Peyer's patch (tissue), 4 donors: ENCODE measurements at regions not wholly inside any gene's neighbourhood (a gene's known extent, or its start where the extent isn't known, plus 50 kb on each side); places are given as distances from the start of the nearest gene placed in this dataset.

Source experiments
- POLR2A ChIP-seq, 2 donors: fragments of 450-650 bp; IDR thresholded peaks; one replicate each; pipeline ENCODE4 v1.5.1; 2017; ENCODE audit warnings: antibody characterized with exemption in 2 of 2, mild to moderate bottlenecking in 2 of 2, moderate library complexity in 2 of 2
- TF ChIP-seq, protein P1 (sequence below), 6 experiments: fragments of 450-650 bp in 4 of 6; fragments of 200-600 bp in 2 of 6; sonication (generic) in 1 of 6; IDR thresholded peaks; one replicate each; pipeline ENCODE4 v1.5.1; 2017 to 2019; ENCODE audit warnings: antibody characterized with exemption in 6 of 6, mild to moderate bottlenecking in 3 of 6, moderate library complexity in 1 of 6

DNA sequence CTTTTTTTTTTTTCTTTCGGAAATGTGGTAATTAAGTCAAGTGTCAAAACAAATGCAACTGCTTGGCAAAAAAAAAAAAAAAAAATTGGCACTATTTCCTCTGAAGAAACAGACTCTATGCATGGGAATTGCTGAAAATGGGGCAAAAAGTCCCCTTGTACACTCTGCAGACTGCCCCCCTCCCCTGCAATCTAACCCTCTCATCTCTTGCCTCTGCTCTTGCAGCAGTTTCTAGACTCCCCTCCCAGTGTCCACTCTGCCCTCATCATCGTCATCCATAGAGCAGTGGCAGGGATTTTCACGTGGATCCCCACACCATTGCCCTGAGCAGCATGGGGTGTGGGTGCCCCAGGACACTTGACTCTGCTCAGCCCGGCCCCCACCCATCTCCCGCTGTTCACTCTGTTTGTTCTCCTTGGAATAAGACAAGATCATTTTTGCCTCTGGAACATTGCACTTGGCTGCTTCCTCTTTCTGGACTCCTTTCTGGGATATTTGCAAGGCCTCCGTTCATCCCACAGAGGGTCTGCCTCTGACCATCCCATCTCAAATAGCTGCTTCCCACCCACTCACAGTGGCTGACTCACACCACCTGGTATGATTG lies 213.9 kb downstream of the ACKR3 start:
- no peak for TF ChIP-seq POLR2A (IDR thresholded peaks at IDR 0.05)
- TF ChIP-seq, protein P1, sequence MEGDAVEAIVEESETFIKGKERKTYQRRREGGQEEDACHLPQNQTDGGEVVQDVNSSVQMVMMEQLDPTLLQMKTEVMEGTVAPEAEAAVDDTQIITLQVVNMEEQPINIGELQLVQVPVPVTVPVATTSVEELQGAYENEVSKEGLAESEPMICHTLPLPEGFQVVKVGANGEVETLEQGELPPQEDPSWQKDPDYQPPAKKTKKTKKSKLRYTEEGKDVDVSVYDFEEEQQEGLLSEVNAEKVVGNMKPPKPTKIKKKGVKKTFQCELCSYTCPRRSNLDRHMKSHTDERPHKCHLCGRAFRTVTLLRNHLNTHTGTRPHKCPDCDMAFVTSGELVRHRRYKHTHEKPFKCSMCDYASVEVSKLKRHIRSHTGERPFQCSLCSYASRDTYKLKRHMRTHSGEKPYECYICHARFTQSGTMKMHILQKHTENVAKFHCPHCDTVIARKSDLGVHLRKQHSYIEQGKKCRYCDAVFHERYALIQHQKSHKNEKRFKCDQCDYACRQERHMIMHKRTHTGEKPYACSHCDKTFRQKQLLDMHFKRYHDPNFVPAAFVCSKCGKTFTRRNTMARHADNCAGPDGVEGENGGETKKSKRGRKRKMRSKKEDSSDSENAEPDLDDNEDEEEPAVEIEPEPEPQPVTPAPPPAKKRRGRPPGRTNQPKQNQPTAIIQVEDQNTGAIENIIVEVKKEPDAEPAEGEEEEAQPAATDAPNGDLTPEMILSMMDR (IDR thresholded peaks at IDR 0.05) = no peak
